IPS-NIHi11 (cell line): ENCODE measurements at regions not wholly inside any gene's neighbourhood (a gene's known extent, or its start where the extent isn't known, plus 50 kb on each side); places are given as distances from the start of the nearest gene placed in this dataset.

Experiments used
- DNase-seq: peaks from one replicate; pipeline ENCODE4 v3.0.0; 2012; ENCODE audit warnings: mixed read lengths, low spot score

GRCh38 chr1:10897321-10897980, 101.0 kb upstream of the CASZ1 start:
- DNase-seq: no peak

GRCh38 chr1:10897981-10898728, 101.7 kb upstream of the CASZ1 start:
- no peak for DNase-seq

- no peak for DNase-seq
Measured at GRCh38 chr1:10898921-10899320, 102.5 kb upstream of the CASZ1 start.

GRCh38 chr1:10899490-10900250, 103.2 kb upstream of the CASZ1 start:
- peak; percentile 3 for DNase-seq

GRCh38 chr1:10900251-10900651, 103.8 kb upstream of the CASZ1 start:
- peak; percentile 11 for DNase-seq

GRCh38 chr1:10900691-10901090, 104.2 kb upstream of the CASZ1 start:
- peak; percentile 41 for DNase-seq

GRCh38 chr1:10901091-10901890, 104.8 kb upstream of the CASZ1 start:
- DNase-seq: peak; percentile 36

- peak; percentile 21 for DNase-seq
Measured at GRCh38 chr1:10901891-10902805, 105.7 kb upstream of the CASZ1 start.

GRCh38 chr1:10903421-10903820, 107.0 kb upstream of the CASZ1 start:
- DNase-seq: no peak

- no peak for DNase-seq
Measured at GRCh38 chr1:10903821-10904220, 107.4 kb upstream of the CASZ1 start.

- DNase-seq: peak; percentile 5
Measured at GRCh38 chr1:10904396-10905358, 107.8 kb upstream of the TARDBP start.

GRCh38 chr1:10905841-10906655, 106.4 kb upstream of the TARDBP start:
- DNase-seq: no peak

- DNase-seq: peak; percentile 11
Measured at GRCh38 chr1:10906866-10907519, 105.5 kb upstream of the TARDBP start.

- DNase-seq: peak; percentile 12
Measured at GRCh38 chr1:10908266-10908665, 104.2 kb upstream of the TARDBP start.

GRCh38 chr1:10909697-10910680, 102.5 kb upstream of the TARDBP start:
- DNase-seq: peak; percentile 93

- no peak for DNase-seq
Measured at GRCh38 chr1:10910681-10911489, 101.6 kb upstream of the TARDBP start.
